ENCODE measurements at regions not wholly inside any gene's neighbourhood (a gene's known extent, or its start where the extent isn't known, plus 50 kb on each side); places are given as distances from the start of the nearest gene placed in this dataset.
"Not testable (repeated sequence)": the region's sequence is repeated elsewhere in the genome, so short reads cannot be mapped to it uniquely, and the experiment has no call there.

GRCh38 chr7:98774884-98775283, 94.9 kb downstream of the TMEM130 start:
- no peak for DNase-seq (ENCODE audit: low spot score)

- no peak for DNase-seq (ENCODE audit: low spot score)
These were observed 92.8 kb downstream of the TMEM130 start for GRCh38 chr7:98777051-98777450.

GRCh38 chr7:98778421-98778820, 91.4 kb downstream of the TMEM130 start:
- DNase-seq (ENCODE audit: low spot score): no peak

GRCh38 chr7:98779800-98780587, 89.8 kb downstream of the TMEM130 start:
- no peak for DNase-seq (ENCODE audit: low spot score)

GRCh38 chr7:98784216-98784785, 85.5 kb downstream of the TMEM130 start:
- no peak for DNase-seq (ENCODE audit: low spot score)

- no peak for DNase-seq (ENCODE audit: low spot score)
These were observed 83.8 kb downstream of the TMEM130 start for GRCh38 chr7:98785929-98786571.

GRCh38 chr7:98788966-98789365, 80.8 kb downstream of the TMEM130 start:
- no peak for DNase-seq (ENCODE audit: low spot score)

GRCh38 chr7:98794453-98794852, 75.4 kb downstream of the TMEM130 start:
- DNase-seq (ENCODE audit: low spot score): not testable (repeated sequence)

- no peak for DNase-seq (ENCODE audit: low spot score)
These were observed 73.9 kb downstream of the TMEM130 start for GRCh38 chr7:98795741-98796493.
